Hippocampal formation (tissue), 2 donors: ENCODE measurements at regions not wholly inside any gene's neighbourhood (a gene's known extent, or its start where the extent isn't known, plus 50 kb on each side); places are given as distances from the start of the nearest gene placed in this dataset.
"Not testable (repeated sequence)": the region's sequence is repeated elsewhere in the genome, so short reads cannot be mapped to it uniquely, and the experiment has no call there.

Experiments used
- DNase-seq, 2 donors: peaks; one replicate each; lab custom pipeline; 2025; lab: John Stamatoyannopoulos, UW

DNA sequence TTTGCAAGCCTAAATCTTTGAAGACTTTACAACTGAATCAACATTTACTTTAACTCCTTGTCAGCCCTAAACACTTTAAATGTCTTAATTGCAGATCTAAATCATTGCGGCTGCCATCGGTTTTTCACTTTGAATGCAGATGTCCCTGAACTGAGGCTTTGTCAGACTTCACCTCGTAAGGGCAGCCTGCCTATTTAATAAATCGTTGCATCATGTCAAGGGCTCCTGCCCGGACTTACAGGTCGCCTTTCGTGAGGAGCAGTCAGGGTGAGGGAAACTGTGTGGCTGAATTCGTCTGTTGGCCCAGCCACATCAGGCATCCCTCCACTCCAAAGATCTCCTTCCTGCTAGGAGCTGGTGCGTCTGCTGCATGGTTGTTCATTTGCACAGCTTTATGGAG is 368.2 kb upstream of the NPVF start:
- DNase-seq = no peak

- no peak for DNase-seq
These were observed 369.7 kb upstream of the NPVF start for GRCh38 chr7:25597946-25598345.

GRCh38 chr7:25598765-25599164 is 370.5 kb upstream of the NPVF start:
- DNase-seq = no peak

- no peak for DNase-seq
These were observed 372.1 kb upstream of the NPVF start for GRCh38 chr7:25600262-25600920.

DNA sequence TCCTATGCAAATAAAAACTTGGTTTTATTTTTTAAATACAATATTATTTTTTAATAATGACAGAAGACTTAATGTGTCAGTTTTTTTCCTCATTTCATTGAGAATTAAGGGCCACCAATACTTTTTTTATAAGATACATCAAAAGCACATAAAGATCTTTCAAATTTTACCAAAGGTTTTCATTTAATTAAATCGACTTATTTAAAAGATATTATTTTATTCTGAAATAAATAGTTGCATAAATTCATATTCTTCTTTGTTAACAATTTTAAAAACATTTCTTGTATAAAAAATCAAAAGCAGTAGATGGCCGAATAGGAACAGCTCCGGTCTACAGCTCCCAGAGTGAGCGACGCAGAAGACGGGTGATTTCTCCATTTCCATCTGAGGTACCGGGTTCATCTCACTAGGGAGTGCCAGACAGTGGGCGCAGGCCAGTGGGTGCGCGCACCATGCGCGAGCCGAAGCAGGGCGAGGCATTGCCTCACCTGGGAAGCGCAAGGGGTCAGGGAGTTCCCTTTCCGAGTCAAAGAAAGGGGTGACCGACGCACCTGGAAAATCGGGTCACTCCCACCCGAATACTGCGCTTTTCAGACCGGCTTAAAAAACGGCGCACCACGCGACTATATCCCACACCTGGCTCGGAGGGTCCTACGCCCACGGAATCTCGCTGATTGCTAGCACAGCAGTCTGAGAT is 374.6 kb upstream of the NPVF start:
- DNase-seq = not testable (repeated sequence)

GRCh38 chr7:25603427-25603740 is 375.1 kb upstream of the NPVF start:
- DNase-seq = not testable (repeated sequence)

DNA sequence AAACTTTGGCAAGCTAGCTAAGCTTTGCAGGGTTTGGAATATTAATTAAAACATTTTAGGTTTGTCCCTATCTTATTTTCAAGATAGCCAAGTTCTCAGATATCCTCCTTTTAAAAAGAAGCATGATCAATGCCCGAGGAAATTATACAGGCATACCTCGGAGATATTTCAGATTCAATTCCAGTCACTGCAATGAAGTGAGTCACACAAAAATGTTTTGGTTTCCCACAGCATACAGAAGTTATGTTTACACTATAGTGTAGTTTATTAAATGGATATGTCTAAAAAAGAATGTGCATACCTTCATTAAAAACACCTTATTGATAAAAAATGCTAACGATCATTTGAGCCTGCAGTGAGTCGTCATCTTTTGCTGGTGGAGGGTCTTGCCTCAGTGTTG is 382.9 kb upstream of the NPVF start:
- DNase-seq = no peak

DNA sequence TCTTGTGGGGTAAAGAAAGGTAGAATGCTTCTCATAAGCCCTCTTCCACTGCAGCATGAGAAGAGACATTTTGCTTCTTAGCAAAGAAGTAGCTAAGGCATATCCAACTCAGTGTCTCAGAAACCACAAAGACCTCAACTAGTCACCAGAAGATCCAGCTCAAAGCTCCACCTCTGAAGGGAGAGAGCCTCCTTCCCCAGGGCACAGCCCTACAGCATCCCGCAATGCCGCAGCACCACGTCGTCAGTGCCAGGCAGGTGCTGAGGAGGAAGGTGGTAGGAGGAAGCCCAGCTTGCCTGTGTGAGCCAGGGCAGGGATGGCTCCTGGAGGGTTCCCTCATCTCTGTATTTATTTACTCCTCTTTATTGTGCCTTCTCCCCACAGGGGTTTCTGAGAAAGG is 385.6 kb upstream of the NPVF start:
- no peak for DNase-seq

GRCh38 chr7:25614415-25614814 is 386.1 kb upstream of the NPVF start:
- no peak for DNase-seq

DNA sequence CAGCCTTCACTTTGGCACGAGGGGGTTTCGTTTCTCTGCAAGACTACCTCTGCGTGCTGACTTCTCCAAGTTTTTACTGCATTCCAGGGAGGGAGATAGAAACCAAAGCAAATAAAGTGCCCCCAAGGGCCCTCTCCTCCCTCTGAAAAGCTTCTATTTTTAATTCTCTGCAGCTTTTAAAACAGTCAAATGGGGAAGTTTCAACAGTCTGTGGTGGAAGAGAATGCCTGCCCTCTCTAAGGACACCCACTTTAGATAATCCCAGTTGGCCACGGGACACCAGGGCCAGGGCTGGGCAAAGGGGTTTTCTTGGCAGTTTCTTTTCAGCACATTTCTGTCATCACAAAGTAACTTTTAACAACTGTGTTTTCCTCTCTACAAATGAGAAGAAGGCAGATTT is 386.7 kb upstream of the NPVF start:
- DNase-seq = no peak

DNA sequence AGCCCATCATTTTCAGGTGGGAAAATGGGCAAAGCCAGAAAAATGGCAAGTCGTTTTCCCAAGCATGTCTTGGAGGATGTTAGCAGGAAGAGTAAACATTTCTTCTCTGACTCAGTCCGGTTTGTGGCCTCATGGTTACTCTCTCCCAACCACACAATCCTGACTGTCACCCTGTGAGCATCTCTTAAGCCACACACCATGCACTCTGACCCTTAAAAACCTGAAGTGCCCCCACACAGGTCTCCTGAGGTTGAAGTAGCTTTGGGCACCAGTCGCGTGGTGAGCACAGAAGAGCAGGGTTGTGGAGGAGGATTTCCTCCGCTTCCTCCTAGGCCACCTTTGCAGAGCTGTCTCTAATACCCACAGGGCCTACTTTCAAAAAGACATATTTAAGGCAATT is 387.3 kb upstream of the NPVF start:
- no peak for DNase-seq

DNA sequence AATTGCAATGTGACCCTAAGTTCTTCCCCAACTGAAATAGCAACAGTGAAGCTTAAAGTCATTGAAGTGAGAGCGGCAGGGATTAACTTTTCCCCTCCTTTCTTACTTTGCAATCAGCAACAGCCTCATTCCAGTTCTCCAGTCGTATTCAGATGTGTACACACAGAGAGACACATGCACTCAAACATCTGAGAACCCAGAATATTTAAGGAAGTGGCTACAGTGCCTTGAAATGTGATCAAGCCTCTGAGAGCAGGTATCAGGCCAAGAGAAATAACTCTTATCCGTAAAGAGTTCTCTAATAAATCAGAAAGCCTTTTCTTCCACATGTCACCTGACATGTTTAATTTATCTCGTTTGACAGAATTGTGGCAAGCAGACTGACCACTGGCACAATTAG is 388.9 kb upstream of the NPVF start:
- no peak for DNase-seq

- DNase-seq = no peak
These were observed 389.4 kb upstream of the NPVF start for GRCh38 chr7:25617673-25618072.

GRCh38 chr7:25619381-25619780 is 391.1 kb upstream of the NPVF start:
- no peak for DNase-seq

- DNase-seq = peak; percentile 18 to 57
These were observed 391.9 kb upstream of the NPVF start for GRCh38 chr7:25619963-25620799.

DNA sequence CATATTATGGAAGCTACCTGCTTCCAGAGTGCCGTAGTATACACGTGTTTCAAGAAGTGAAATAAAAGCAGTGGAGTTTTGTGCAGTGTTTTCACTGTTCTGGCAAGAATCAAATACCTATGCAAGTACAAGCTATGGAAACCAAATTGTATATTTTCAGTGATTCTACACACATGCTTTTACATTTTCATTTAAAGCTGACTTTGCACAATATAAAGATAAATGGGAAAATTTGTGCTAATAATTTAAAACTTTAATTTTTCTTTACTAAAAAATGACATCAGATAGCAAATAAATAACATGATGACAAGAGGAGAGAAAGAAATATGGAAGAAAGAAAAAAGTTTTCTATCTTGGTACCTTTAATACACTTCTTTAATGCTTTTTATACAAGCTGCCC is 393.7 kb upstream of the NPVF start:
- DNase-seq = no peak

DNA sequence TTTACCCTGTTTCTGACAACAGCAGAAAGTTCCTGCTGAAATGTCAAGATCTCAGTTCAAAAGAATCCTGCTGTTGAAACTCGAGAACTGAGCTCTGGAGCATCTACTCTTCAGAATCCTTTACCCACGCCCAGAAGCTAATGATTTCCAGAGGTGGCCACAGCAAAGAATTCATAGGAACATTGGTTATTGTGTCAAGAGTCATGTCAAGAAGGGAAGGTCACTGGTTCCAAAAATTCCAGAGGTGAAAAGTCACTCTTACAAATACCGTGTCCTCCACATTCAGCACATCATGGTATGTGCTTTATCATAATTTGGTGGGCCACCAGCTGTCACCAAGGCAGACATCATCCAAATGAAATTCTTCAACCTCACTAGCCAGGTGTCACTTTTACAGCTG is 394.4 kb upstream of the NPVF start:
- DNase-seq = no peak

- DNase-seq = no peak
These were observed 395.8 kb upstream of the NPVF start for GRCh38 chr7:25624051-25624450.

- no peak for DNase-seq
These were observed 396.5 kb upstream of the NPVF start for GRCh38 chr7:25624833-25625232.

DNA sequence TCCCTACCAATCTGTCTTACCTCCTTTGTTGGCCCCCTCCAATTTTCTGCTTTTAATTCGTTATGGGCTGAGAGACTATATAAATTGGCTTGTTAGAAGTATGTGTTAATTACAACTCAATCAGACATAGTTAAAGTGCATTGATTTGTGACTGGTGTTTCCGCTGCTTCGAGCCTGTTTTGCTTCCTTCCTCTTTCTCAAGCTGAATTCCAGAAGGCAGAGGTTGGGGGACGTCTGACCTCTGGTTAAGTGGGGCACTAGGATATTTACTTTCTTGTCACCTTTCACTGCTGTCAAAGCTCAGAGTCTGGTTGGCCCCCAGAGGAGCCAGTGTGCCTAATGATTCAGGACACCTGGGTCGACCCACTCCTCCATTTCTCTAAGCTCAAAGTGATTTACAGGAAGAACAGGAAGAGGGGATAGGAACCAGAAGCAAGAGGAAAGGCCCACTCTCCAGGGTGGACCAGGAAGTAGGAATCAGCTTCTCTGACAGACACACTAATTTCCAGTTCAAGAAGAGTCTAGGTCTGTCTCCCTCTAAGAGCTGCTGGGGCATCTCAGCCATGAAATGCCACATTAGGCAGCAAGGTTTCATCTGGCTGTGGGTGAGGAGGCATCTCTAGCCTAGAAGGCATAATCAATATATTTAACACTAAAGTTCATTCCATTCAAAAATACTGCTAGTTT is 397.2 kb upstream of the NPVF start:
- no peak for DNase-seq

GRCh38 chr7:25626451-25627131 is 398.3 kb upstream of the NPVF start:
- no peak for DNase-seq

DNA sequence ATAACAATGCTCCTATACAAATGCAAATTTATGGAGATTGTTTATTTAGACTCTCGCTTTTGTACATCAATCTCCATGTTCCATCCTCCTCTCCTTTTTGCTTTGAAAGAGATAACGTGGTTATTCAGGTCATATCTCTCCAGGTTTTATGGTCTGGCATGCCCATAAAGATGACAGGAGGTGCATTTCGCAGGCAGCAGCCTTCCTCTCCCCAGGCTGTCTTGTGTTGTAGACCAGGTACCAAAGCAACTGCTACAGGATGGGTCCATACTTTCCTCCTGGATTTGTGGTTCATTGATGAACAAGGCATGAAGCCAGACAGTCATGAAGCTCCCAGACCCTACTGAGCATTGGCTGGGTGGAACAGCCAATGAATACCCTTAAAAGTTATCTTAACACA is 400.2 kb upstream of the NPVF start:
- no peak for DNase-seq
